Dedifferentiated amniotic fluid mesenchymal stem cell (primary cell): ENCODE measurements at regions not wholly inside any gene's neighbourhood (a gene's known extent, or its start where the extent isn't known, plus 50 kb on each side); places are given as distances from the start of the nearest gene placed in this dataset.
"Not testable (repeated sequence)": the region's sequence is repeated elsewhere in the genome, so short reads cannot be mapped to it uniquely, and the experiment has no call there.

ENCODE experiments used
- DNase-seq: peaks from one replicate; pipeline ENCODE4 v3.0.0-alpha.2; 2016; ENCODE audit errors: extremely low spot score

- no peak for DNase-seq
Measured at GRCh38 chr2:194999771-195000170, 657.3 kb upstream of the SLC39A10 start.

DNA sequence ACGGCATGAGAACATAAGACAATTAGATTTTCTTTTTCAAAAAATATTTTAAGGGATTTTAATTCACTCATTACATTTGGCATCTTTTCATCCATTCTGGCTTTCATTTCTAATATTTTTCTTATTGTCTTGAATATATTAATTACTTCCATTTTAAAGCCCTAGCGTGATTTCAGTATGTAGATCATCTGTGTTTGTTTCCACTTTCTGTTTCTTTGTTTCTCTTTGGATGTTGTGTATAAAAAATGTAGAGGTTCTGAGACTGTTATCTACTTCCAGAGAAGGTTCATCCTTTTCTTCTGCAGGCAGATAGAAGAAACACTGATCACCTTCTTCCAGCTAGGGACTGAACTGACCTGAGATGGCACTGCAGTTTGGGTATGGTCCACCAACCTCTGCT is 664.4 kb upstream of the SLC39A10 start:
- no peak for DNase-seq

DNA sequence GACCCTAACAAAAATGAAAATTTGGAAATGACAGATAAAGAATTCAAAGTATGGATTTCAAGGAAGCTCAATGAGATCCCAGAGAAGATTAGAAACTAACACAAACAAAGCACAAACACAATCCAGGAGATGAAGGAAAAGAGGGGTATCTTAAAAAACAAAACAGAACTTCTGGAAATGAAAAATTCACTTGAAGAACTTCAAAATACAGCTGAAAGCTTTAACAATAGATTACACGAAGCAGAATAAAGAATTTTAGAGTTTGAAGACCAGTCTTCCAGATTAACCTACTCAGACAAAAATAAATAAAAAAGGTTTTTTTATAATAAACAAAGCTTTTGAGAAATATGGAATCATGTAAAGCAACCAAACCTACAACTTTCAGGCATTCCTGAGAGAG is 671.8 kb upstream of the SLC39A10 start:
- no peak for DNase-seq

DNA sequence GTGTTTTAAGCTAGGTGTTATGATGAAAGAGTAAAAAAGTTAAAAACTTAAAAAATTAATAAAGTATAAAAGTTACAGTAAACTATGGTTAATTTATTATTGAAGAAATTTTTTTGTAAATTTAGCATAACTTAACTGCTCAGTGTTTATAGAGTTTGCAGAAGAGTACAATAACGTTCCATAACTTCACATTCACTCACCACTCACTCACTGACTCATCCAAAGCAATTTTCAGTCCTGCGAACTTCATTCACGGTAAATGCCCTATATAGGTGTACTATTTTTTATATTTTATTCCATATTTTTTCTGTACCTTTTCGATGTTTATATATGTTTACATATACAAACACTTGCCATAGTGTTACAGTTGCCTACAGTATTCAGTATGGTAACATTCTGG is 694.8 kb upstream of the SLC39A10 start:
- DNase-seq, result no peak

DNA sequence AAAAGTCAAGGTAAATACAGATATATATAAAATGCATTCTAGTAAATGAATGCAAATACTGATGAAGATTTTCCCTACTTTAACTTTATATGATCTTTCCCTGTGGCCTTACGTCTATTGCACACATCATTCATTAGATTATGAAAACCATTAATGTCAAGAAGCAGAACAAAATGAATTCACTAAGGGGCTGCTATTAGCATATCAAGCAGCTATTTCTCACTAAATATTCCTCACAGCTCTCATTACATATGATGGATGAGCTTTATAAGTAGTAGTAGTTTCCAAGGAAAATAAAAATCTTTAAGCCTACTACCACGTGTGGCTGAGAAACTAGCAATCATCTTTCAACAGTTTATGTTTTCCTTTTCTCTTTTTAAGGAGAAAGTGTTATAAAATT is 702.8 kb upstream of the SLC39A10 start:
- no peak for DNase-seq

- no peak for DNase-seq
Measured at GRCh38 chr2:194946826-194947225, 710.2 kb upstream of the SLC39A10 start.

DNA sequence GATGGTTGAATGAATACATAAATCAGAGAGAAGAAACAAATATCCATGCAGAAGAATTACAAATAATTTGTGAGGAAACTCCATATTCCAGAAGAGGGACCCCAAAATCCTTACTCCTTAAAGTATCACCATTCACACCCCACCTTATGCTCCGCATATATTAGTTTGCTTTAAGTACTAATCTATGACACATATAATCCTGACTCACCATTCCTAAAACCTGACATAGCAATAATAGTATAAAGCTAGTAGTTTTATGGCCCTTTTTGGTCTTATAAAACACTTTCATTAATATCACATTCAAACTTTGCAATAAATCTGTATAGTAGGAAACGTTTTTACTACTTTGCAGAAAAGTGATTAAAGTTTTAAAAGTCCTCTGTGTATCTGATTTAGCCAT is 719.0 kb upstream of the SLC39A10 start:
- DNase-seq, result no peak

- DNase-seq, result no peak
Measured at GRCh38 chr2:194927489-194927888, 729.5 kb upstream of the SLC39A10 start.

GRCh38 chr2:194926873-194927272 is 730.2 kb upstream of the SLC39A10 start:
- DNase-seq, result no peak

GRCh38 chr2:194925742-194926141 is 731.3 kb upstream of the SLC39A10 start:
- no peak for DNase-seq

- no peak for DNase-seq
Measured at GRCh38 chr2:194917519-194917918, 739.5 kb upstream of the SLC39A10 start.

- DNase-seq, result no peak
Measured at GRCh38 chr2:194915485-194915884, 741.5 kb upstream of the SLC39A10 start.

DNA sequence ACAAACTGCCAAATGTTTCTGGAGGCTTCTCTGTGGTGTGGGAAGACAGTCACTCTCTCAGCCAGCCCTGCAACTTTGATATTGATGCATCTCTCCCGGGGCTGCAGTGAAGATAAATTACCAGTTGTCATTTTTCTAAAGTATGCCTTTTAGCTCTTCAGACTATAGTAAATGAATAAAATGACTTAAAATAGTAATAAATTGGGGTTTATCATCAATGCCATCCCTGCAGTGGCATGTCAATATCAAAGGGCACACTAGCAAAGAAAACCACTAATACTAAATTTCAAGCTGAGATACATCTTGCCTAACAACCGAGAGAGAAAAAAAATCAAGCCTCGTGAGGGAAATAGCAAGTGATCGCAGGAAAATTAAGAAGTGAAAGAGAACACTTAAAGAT is 749.5 kb upstream of the SLC39A10 start:
- no peak for DNase-seq

GRCh38 chr2:194896871-194897270 is 760.2 kb upstream of the SLC39A10 start:
- no peak for DNase-seq

- no peak for DNase-seq
Measured at GRCh38 chr2:194883711-194884110, 773.3 kb upstream of the SLC39A10 start.

GRCh38 chr2:194870974-194871535 is 786.0 kb upstream of the SLC39A10 start:
- no peak for DNase-seq

- DNase-seq, result no peak
Measured at GRCh38 chr2:194867328-194867727, 789.7 kb upstream of the SLC39A10 start.

DNA sequence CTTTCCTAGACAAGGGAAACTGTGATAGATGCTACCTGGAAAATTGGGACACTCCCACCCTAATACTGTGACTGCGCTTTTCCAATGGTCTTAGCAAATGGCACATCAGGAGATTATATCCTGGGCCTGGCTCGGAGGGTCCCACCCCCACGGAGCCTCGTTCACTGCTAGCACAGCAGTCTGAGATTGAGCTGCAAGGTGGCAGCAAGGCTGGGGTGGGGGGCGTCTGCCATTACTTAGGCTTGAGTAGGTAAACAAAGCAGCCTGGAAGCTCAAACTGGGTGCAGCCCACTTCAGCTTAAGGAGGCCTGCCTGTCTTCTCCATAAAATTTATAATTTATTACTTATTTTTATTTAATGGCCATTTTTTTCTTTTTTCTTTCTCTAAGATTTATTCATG is 802.1 kb upstream of the SLC39A10 start:
- DNase-seq, result no peak

DNA sequence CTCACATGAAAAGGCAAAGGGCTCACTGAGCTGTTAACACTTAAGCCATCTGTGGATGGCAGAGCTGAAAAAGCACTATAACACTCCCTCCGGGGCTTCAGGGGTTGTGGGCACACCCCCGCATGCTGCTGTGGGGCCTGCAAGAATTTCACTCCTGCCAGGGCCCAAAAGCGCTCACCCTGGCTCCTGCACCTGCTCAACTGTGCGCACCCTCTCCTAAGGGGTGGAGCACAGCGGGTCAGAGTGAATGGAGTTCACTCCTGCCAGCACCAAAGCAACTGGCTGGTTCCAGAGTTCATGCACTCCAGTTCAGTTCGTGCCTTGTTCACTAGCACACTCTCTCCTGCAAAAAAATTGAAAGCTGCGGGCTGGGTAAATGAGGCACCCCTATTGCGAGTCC is 814.2 kb upstream of the SLC39A10 start:
- no peak for DNase-seq

- not testable (repeated sequence) for DNase-seq
Measured at GRCh38 chr2:194834371-194834770, 822.7 kb upstream of the SLC39A10 start.

- DNase-seq, result no peak
Measured at GRCh38 chr2:194826241-194826640, 830.8 kb upstream of the SLC39A10 start.

GRCh38 chr2:194824450-194824849 is 832.6 kb upstream of the SLC39A10 start:
- DNase-seq, result no peak

- DNase-seq, result no peak
Measured at GRCh38 chr2:194822657-194823056, 834.4 kb upstream of the SLC39A10 start.

GRCh38 chr2:194822097-194822496 is 834.9 kb upstream of the SLC39A10 start:
- no peak for DNase-seq

DNA sequence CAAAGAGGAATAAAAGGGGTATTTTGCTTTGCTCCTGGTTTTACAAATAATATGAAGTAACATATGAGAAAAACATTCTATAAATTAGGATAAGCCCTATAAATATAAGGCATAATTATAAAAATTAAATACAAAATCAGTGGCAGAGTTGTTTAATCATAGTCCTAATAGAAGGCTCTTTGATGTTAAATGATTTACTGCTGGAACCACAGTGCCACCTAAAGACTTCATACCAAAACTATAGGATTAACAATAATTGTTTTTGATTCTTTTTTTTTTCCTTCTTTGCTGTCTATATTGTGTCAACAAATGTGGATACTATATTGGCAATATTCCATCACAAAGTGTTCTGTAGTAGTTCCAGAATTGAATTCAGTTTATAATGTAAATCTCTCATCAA is 837.7 kb upstream of the SLC39A10 start:
- DNase-seq, result no peak
